ENCODE measurements at regions not wholly inside any gene's neighbourhood (a gene's known extent, or its start where the extent isn't known, plus 50 kb on each side); places are given as distances from the start of the nearest gene placed in this dataset.
A peak's percentile ranks its signal among the peaks of the same experiment; 100 is the strongest.

- POLR2A ChIA-PET (ENCODE audit: low non-redundant PET) = no interaction called here
- no peak for DNase-seq (ENCODE audit: low spot score)
- TF ChIP-seq, protein P1, sequence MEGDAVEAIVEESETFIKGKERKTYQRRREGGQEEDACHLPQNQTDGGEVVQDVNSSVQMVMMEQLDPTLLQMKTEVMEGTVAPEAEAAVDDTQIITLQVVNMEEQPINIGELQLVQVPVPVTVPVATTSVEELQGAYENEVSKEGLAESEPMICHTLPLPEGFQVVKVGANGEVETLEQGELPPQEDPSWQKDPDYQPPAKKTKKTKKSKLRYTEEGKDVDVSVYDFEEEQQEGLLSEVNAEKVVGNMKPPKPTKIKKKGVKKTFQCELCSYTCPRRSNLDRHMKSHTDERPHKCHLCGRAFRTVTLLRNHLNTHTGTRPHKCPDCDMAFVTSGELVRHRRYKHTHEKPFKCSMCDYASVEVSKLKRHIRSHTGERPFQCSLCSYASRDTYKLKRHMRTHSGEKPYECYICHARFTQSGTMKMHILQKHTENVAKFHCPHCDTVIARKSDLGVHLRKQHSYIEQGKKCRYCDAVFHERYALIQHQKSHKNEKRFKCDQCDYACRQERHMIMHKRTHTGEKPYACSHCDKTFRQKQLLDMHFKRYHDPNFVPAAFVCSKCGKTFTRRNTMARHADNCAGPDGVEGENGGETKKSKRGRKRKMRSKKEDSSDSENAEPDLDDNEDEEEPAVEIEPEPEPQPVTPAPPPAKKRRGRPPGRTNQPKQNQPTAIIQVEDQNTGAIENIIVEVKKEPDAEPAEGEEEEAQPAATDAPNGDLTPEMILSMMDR (conservative IDR thresholded peaks at IDR 0.05; ENCODE audit: low read depth) = no peak
- CTCF ChIA-PET = interaction anchor here (0.9 kb wide), 1 partner anchor 20 kb away, joined by 5 read pairs; no protein-coding TSS in a partner anchor
- H3K27ac ChIP-seq = peak overlapping the region; percentile 49; the same call in 1 of the 2 replicates
Observed at GRCh38 chr11:110526323-110526722, 96.6 kb downstream of the FDX1 start.

Measured in RWPE1 (cell line).